ENCODE measurements at regions not wholly inside any gene's neighbourhood (a gene's known extent, or its start where the extent isn't known, plus 50 kb on each side); places are given as distances from the start of the nearest gene placed in this dataset.
"Not testable (repeated sequence)": the region's sequence is repeated elsewhere in the genome, so short reads cannot be mapped to it uniquely, and the experiment has no call there.

DNA sequence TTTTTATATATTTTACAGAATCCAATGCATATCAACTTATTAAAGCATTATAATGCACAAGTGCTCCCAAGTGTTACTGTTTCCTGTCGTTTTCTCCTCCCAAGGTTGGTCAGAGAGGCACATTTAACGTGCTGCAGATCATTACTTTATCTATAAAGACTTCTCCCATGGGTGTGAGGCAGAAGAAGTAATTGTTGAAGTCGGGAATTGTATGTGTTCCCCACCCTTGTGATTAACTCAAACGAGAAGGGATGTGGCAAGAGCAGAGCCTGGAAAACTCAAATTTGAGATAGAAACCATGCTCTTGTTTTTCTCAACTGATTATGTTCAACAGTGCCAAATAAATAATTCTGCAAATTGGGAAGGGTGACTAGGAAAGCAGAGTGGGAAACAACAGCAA lies 412.5 kb upstream of the ADAMTS5 start:
- DNase-seq (ENCODE audit: low spot score), result no peak

- no peak for DNase-seq (ENCODE audit: low spot score)
Measured at GRCh38 chr21:27372381-27372780, 405.5 kb upstream of the ADAMTS5 start.

GRCh38 chr21:27371975-27372331 lies 405.1 kb upstream of the ADAMTS5 start:
- no peak for DNase-seq (ENCODE audit: low spot score)

DNA sequence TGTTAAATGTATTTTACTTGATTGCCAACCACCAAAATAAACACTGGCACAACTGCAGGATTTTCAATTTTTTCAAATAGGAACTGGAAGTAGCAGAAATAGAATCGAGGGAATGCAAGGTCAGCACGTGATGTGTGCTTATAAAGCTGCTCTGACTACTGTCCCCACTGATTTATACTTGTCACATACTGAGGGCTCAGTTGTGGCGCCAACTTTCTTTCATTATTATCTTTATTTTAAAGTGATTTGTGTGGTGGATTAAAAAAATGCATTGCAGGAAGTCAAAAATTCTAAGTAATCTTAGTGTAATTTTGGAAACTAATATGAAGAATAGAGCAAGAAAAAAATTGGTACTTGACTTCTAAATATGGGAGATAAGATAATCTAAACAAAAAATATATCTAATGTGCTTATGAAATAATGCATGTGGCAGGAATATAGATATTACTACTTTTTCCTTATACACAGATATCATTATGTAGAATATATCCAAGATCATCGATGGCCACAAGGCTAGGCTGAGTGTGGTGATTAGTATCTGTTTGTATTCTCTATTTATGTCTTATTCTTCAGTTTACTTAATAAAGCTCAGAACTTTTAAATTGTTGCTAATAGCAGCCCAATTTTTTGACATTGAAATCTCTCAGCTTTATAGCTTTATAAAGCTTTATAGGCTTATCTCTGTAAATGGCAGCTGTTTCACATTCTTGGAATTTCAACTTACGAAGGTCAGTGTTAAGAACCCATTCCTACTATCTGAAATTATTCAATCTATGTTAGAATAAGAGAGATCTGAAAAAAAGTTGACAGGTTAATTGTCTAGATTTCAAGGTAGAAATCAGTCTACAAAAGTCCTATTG lies 404.5 kb upstream of the ADAMTS5 start:
- DNase-seq (ENCODE audit: low spot score), result no peak

DNA sequence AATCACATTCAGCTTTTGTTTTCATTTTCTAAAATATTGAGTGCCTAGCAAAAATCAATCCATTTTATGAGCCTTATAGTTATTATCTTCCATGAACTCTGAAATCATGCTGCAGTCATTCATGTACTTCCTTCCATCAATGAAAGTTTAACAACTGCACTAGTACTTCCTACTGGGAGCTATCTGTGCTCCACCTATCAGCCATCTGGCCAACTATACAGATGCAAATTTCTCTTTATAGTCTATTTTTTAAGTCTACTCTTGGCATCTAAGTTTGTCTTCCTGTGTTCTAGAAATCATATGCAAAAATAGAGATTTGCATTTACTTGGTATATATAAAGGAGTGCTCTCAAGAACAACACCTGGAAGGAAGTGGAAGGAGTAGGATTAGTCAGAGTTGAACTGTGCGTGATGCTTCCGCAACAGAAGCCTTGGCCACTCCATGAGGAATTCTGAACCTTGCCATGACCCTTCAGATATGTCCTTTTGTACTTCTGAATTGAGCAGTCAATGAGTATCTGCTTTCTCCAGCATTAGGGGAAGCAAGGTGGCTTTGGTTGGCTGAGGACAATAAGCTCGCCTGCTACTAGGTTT lies 403.2 kb upstream of the ADAMTS5 start:
- no peak for DNase-seq (ENCODE audit: low spot score)

DNA sequence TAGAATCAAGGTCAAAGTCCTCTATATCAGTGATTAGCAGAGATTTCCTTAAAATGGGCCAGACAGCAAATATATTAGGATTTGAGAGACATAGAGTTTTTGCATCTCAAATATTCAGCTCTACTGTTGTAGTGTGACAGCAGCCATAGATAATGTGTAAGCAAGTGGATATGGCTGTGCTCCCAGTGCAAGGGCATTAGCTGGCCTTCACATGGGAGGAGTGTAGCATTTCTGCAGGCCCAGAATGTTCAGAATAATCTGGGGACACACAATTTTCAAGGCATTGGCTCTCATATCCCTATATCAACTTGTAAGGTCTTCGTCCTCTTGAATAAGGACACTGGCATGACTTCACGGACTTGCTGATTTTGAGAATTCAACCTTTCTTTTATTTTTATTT lies 402.3 kb upstream of the ADAMTS5 start:
- DNase-seq (ENCODE audit: low spot score), result no peak

- DNase-seq (ENCODE audit: low spot score), result no peak
Measured at GRCh38 chr21:27366646-27367235, 399.9 kb upstream of the ADAMTS5 start.

GRCh38 chr21:27366036-27366435 lies 399.1 kb upstream of the ADAMTS5 start:
- no peak for DNase-seq (ENCODE audit: low spot score)

DNA sequence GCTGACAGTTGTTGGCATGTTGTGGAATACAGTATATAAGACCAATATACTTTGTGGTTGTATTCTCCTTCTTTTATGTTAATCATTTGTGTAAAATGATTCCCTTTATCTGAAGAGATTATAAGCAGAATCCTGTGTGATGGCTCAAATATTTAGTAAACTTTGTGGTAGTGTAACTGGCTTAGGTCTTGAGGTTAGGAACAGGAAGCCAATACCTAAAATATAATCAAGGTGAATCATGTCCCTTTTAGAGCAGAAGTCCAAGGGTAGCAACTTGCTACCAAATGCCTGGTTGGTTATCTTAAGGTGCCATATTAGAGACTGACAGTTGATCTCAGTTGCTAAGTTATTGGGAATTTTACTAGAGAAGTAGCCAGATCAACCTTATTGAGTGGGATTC lies 398.5 kb upstream of the ADAMTS5 start:
- DNase-seq (ENCODE audit: low spot score), result no peak

GRCh38 chr21:27363719-27364477 lies 397.0 kb upstream of the ADAMTS5 start:
- no peak for DNase-seq (ENCODE audit: low spot score)

GRCh38 chr21:27362249-27362648 lies 395.4 kb upstream of the ADAMTS5 start:
- no peak for DNase-seq (ENCODE audit: low spot score)

DNA sequence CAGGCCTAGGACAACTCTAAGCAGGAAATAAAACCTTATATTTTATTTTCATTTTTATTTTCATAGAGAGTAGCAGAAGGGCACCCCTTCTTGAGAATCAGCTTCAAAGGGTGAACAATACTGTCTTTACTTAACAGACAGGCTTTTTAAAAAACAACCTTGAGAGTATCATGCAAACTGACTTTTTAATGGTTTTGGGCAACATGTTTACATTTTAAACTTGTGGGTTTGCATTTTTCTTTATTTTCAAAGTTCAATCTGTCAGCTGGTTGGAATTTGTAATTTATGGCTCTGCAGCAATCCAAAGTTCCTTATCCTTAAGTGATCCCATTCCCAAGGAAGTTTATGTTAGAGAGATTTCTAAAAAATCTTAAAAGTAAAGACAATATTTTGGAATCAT lies 392.3 kb upstream of the ADAMTS5 start:
- DNase-seq (ENCODE audit: low spot score), result no peak

- no peak for DNase-seq (ENCODE audit: low spot score)
Measured at GRCh38 chr21:27352885-27353284, 386.0 kb upstream of the ADAMTS5 start.

- peak; percentile 3 for DNase-seq (ENCODE audit: low spot score)
Measured at GRCh38 chr21:27346041-27346448, 379.2 kb upstream of the ADAMTS5 start.

DNA sequence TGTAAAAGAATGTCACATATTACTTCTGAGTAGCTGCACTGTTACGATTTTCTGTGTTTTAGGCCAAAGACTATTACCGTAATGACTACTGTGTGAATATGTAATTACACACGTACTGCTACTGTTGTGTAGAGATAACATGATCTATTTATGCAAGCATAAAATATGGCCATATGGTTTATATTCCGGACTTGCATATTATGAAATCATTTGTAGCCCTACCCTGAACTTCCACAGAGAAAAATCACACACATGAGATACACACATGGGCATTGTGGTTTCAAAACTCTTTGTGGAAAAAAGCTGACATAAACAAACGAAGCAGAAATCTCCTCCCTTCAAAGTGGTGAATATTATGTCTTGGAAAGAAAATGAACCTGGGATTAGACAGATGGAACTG lies 373.0 kb upstream of the ADAMTS5 start:
- DNase-seq (ENCODE audit: low spot score), result no peak

GRCh38 chr21:27338007-27338406 lies 371.1 kb upstream of the ADAMTS5 start:
- not testable (repeated sequence) for DNase-seq (ENCODE audit: low spot score)

DNA sequence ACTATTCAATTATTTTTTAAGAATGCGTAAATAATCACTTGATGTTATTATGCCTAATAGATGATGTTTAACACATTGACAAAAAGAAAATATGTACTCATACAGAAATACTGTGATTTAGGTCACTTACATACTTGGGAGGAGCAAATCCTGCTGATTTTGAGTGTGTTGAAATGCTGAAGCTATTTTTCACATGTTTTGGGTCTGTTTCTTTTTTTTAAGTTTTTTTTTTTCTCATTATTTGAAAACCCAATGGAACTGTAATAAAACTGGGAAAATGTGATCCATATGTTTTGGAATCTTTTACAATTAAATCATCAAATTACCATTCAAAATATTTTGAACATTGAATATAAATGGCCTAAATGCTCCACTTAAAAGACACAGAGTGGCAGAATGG lies 366.2 kb upstream of the ADAMTS5 start:
- DNase-seq (ENCODE audit: low spot score), result no peak

DNA sequence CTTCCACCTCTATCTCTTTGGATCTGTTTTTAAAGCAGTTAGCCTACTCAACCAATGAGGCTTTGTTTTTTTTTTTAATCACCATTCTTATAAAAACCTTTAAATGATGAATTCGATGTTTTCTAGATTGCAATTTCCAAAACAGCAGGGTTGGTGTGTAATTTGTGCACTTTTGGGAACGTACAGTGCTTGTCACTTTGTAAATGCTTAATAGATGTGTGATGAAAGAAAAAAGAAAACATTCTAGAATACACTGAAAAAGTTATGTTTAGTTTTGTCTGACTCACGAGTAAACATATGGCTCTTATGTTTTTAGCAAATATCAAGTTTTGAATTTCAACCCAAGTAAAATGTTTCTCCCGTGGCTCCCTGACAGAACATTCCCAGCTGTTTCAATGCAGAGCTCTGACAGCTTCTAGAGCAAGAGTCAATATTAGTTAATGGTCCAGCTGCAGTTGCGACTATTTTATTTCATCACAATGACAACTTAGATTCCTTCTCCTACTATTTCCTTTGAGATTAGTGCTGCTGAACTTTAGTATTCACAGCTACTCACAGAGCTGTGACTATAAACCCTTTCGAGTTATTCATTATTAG lies 362.5 kb upstream of the ADAMTS5 start:
- no peak for DNase-seq (ENCODE audit: low spot score)

DNA sequence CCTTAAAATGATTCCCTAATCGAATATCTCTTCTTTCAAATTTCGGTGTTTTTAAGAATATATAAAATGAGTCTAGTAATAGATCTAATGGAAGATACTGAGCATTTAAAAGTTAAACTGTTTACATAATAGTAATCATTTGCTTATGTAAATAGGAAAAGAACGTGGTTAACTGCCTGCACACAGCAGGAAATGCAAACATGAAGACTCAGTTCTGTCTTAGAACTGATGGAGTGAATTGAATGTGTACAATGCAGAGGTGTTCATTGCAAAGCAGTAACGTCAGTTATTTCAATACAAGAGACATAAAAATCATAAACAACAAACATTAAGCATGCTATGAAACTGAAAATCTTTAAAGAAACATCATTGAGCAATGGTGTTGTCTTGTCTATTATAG lies 359.4 kb upstream of the ADAMTS5 start:
- DNase-seq (ENCODE audit: low spot score), result no peak

DNA sequence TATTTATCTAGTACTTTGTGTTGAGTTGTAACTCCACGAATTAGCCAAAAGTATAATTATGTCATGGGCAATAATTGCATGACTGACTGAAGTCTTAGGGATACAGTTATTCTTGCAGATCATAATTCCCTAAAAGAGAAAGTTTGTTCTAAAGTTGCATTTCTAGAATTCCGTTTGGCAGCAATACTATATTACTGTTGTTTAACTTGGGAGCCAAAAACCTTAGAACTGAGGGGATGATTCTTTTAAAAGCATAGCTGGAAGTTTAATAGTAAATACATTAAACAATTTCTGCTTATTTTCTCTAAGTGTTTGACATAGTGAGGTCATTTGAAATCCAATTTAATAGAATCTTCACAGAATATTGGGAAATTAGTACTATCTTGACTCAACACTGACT lies 356.4 kb upstream of the ADAMTS5 start:
- DNase-seq (ENCODE audit: low spot score), result no peak

DNA sequence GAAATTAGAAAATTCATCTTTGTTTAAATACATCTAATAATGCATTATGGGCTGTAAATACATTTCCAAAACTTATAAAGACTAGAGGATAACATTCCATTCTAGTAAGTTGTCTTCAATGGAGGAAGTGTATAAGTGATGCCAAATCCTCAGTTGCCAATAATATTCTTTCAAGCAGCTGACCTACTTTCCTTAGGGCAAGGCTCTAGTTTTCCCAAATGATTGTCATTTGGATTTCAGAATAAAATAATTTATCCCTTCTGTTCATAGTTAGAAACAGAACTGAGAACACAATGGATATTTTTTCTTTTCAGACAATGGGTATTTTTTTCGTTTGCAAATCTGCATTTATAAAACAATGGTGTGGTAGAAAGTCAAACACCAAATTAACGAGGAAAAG lies 354.9 kb upstream of the ADAMTS5 start:
- DNase-seq (ENCODE audit: low spot score), result no peak

DNA sequence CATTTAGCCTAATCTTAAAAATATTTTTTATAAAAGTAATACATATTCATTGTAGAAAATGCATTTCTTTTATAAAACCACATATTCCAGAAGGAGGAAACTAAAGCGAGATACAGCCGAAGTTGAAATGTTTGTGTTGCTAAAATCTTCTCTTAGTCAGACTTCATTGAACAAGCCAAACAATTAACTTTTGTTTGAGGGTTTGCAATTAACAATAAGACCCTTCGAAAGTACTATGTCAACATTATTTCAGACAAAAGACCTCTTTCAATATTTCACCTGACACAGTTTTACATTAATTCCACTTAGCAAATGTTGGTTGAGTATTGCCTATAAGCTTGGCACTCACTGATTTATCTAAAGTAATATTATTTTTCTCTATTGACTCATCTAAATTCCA lies 354.0 kb upstream of the ADAMTS5 start:
- peak; percentile 20 for DNase-seq (ENCODE audit: low spot score)

Measured in COLO829 (cell line).